SK-N-SH treated with all-trans-retinoic acid at 6 μM for 48 hours (cell line): ENCODE measurements at regions not wholly inside any gene's neighbourhood (a gene's known extent, or its start where the extent isn't known, plus 50 kb on each side); places are given as distances from the start of the nearest gene placed in this dataset.

ENCODE experiments used
- ATAC-seq: fragments of 200-7000 bp; cut with Tn5 transposase; 3 replicates; pipeline ENCODE4 v1.9.1; 2020; ENCODE audit warnings: mild to moderate bottlenecking, moderate library complexity
- ARNTL ChIP-seq: fragments of 450-650 bp; formaldehyde crosslinking; IDR thresholded peaks from 2 replicates; pipeline ENCODE4 v1.5.0; 2020; ENCODE audit warnings: low read depth, mild to moderate bottlenecking, moderate library complexity, borderline replicate concordance
- BACH2 ChIP-seq: fragments of 250-450 bp; sonication (Bioruptor Pico); IDR thresholded peaks from 2 replicates; pipeline ENCODE4 v1.9.0; 2021; ENCODE audit warnings: mild to moderate bottlenecking, borderline replicate concordance
- CREB5 ChIP-seq: fragments of 250-450 bp; sonication (Bioruptor Pico); IDR thresholded peaks from 2 replicates; pipeline ENCODE4 v1.5.1; 2020; ENCODE audit warnings: low read depth, mild to moderate bottlenecking, moderate library complexity
- CSDC2 ChIP-seq: fragments of 250-450 bp; sonication (Bioruptor Pico); IDR thresholded peaks from 2 replicates; pipeline ENCODE4 v1.5.0; 2020; ENCODE audit warnings: mild to moderate bottlenecking, moderate library complexity
- CSRNP3 ChIP-seq: fragments of 250-450 bp; sonication (Bioruptor Pico); IDR thresholded peaks from 2 replicates; pipeline ENCODE4 v1.5.1; 2021; ENCODE audit warnings: mild to moderate bottlenecking, moderate library complexity
- ESRRG ChIP-seq: fragments of 250-450 bp; sonication (Bioruptor Pico); IDR thresholded peaks from 2 replicates; pipeline ENCODE4 v1.6.1; 2021; ENCODE audit warnings: mild to moderate bottlenecking
- GLIS3 ChIP-seq: fragments of 250-450 bp; sonication (Bioruptor Pico); IDR thresholded peaks from 2 replicates; pipeline ENCODE4 v1.5.0; 2020; ENCODE audit warnings: mild to moderate bottlenecking, moderate library complexity
- ISL1 ChIP-seq: fragments of 250-450 bp; sonication (Bioruptor Pico); IDR thresholded peaks from 2 replicates; pipeline ENCODE4 v2.1.2; 2022; ENCODE audit warnings: mild to moderate bottlenecking, moderate library complexity
- OSR1 ChIP-seq: fragments of 250-450 bp; sonication (Bioruptor Pico); IDR thresholded peaks from 2 replicates; pipeline ENCODE4 v1.8.0; 2022; ENCODE audit warnings: moderate library complexity, mild to moderate bottlenecking, inconsistent platforms
- PATZ1 ChIP-seq: fragments of 250-450 bp; sonication (Bioruptor Pico); IDR thresholded peaks from 2 replicates; pipeline ENCODE4 v1.8.0; 2020; ENCODE audit warnings: mild to moderate bottlenecking, moderate library complexity, borderline replicate concordance
- POU6F1 ChIP-seq: fragments of 250-450 bp; sonication (Bioruptor Pico); IDR thresholded peaks from 2 replicates; pipeline ENCODE4 v1.8.0; 2021; ENCODE audit warnings: low read depth, mild to moderate bottlenecking, moderate library complexity, borderline replicate concordance
- PPARA ChIP-seq: fragments of 250-450 bp; sonication (Bioruptor Pico); IDR thresholded peaks from 2 replicates; pipeline ENCODE4 v1.5.0; 2020; ENCODE audit warnings: mild to moderate bottlenecking, borderline replicate concordance
- RARB ChIP-seq: fragments of 250-450 bp; sonication (Bioruptor Pico); IDR thresholded peaks from 2 replicates; pipeline ENCODE4 v1.8.0; 2021; ENCODE audit warnings: mild to moderate bottlenecking, moderate library complexity
- SNAI2 ChIP-seq: fragments of 250-450 bp; sonication (Bioruptor Pico); IDR thresholded peaks from 2 replicates; pipeline ENCODE4 v1.5.0; 2020; ENCODE audit warnings: mild to moderate bottlenecking, moderate library complexity
- TCF4 ChIP-seq: fragments of 250-450 bp; sonication (Bioruptor Pico); IDR thresholded peaks from 2 replicates; pipeline ENCODE4 v1.8.0; 2021; ENCODE audit warnings: mild to moderate bottlenecking, moderate library complexity, borderline replicate concordance
- TOX ChIP-seq: fragments of 250-450 bp; sonication (Bioruptor Pico); IDR thresholded peaks from 2 replicates; pipeline ENCODE4 v1.8.0; 2021; ENCODE audit warnings: mild to moderate bottlenecking, moderate library complexity, borderline replicate concordance
- TSHZ2 ChIP-seq: fragments of 250-450 bp; sonication (Bioruptor Pico); IDR thresholded peaks from 2 replicates; pipeline ENCODE4 v1.5.0; 2020; ENCODE audit warnings: mild to moderate bottlenecking, moderate library complexity
- ZC3H10 ChIP-seq: fragments of 250-450 bp; sonication (Bioruptor Pico); IDR thresholded peaks from 2 replicates; pipeline ENCODE4 v1.5.1; 2021; ENCODE audit warnings: mild to moderate bottlenecking, moderate library complexity
- ZFP3 ChIP-seq: fragments of 250-450 bp; sonication (Bioruptor Pico); IDR thresholded peaks from 2 replicates; pipeline ENCODE4 v1.5.0; 2020; ENCODE audit warnings: mild to moderate bottlenecking, moderate library complexity
- ZNF565 ChIP-seq: fragments of 450-650 bp; formaldehyde crosslinking; conservative IDR thresholded peaks from 2 replicates; pipeline ENCODE4 v1.5.0; 2020; ENCODE audit warnings: low read depth, mild to moderate bottlenecking, moderate library complexity
- ZNF8 ChIP-seq: fragments of 450-650 bp; formaldehyde crosslinking; IDR thresholded peaks from 2 replicates; pipeline ENCODE4 v1.5.0; 2020; ENCODE audit warnings: mild to moderate bottlenecking, moderate library complexity

- no peak for TF ChIP-seq ESRRG (CRISPR knock-in tag)
- TF ChIP-seq ISL1 (CRISPR knock-in tag), result no peak
- no peak for TF ChIP-seq PPARA (CRISPR knock-in tag)
- no peak for TF ChIP-seq SNAI2
- TF ChIP-seq ARNTL (CRISPR knock-in tag), result no peak
- TF ChIP-seq CSRNP3 (CRISPR knock-in tag), result no peak
- no peak for TF ChIP-seq OSR1 (CRISPR knock-in tag)
- TF ChIP-seq ZNF565 (CRISPR knock-in tag), result no peak
- TF ChIP-seq PATZ1 (CRISPR knock-in tag), result no peak
- no peak for TF ChIP-seq BACH2
- no peak for TF ChIP-seq TOX
- no peak for TF ChIP-seq CREB5 (CRISPR knock-in tag)
- no peak for TF ChIP-seq ZFP3 (CRISPR knock-in tag)
- ATAC-seq, result no peak
Observed at GRCh38 chr9:82593501-82593900, 469.4 kb downstream of the RASEF start.

GRCh38 chr9:82597241-82598203, 465.4 kb downstream of the RASEF start:
- no peak for ATAC-seq
- TF ChIP-seq TCF4 (CRISPR knock-in tag) (no peak), OSR1 (CRISPR knock-in tag) (no peak), ZFP3 (CRISPR knock-in tag) (no peak), RARB (no peak), ARNTL (CRISPR knock-in tag) (no peak), ZC3H10 (CRISPR knock-in tag) (no peak), GLIS3 (CRISPR knock-in tag) (no peak), POU6F1 (CRISPR knock-in tag) (no peak), ZNF565 (CRISPR knock-in tag) (no peak), CSDC2 (CRISPR knock-in tag) (no peak), TSHZ2 (CRISPR knock-in tag) (no peak), ZNF8 (CRISPR knock-in tag) (no peak)
- TF ChIP-seq, all 23 proteins: peak for 0
